OCI-LY7 (cell line): ENCODE measurements at regions not wholly inside any gene's neighbourhood (a gene's known extent, or its start where the extent isn't known, plus 50 kb on each side); places are given as distances from the start of the nearest gene placed in this dataset.

ENCODE experiments used
- BruUV-seq: library from RNA; stranded (reverse); fragments of 400-500 nt; replicated peaks from 2 replicates; lab custom pipeline; 2021; lab: Mats Ljungman, UMichigan
- CTCF ChIA-PET: fragments of 300-600 bp; sonication (Branson Sonifier 250); formaldehyde crosslinking; loops from one replicate; lab custom pipeline; 2022; ENCODE audit warnings: antibody characterized with exemption; ENCODE audit not compliant: unreplicated experiment; lab: Charles Lee
- POLR2A ChIA-PET: fragments of 300-600 bp; sonication (Branson Sonifier 250); formaldehyde crosslinking; loops from one replicate; lab custom pipeline; 2022; ENCODE audit warnings: antibody characterized with exemption; lab: Charles Lee
- DNase-seq: peaks from one replicate; pipeline ENCODE4 v3.0.0-alpha.2; 2015; ENCODE audit warnings: low spot score
- H2AFZ ChIP-seq: fragments of 200-600 bp; sonication (generic), shearing (Covaris generic); 2 replicates; pipeline ENCODE4 v1.6.1; 2014; ENCODE audit warnings: mild to moderate bottlenecking, antibody characterized with exemption, low read length, moderate library complexity
- H3K27ac ChIP-seq: fragments of 200-600 bp; sonication (generic); 2 replicates; pipeline ENCODE4 v1.5.1; 2014; ENCODE audit warnings: mixed run types, low read depth, mild to moderate bottlenecking, moderate library complexity, low read length, inconsistent platforms; ENCODE audit not compliant: poor library complexity, severe bottlenecking
- H3K36me3 ChIP-seq: fragments of 200-600 bp; sonication (generic); 2 replicates; pipeline ENCODE4 v1.6.1; 2014; ENCODE audit warnings: mild to moderate bottlenecking, antibody characterized with exemption, low read length, moderate library complexity, mixed read lengths; ENCODE audit not compliant: insufficient read depth
- H3K4me1 ChIP-seq: fragments of 200-600 bp; sonication (generic); 2 replicates; pipeline ENCODE4 v1.5.1; 2014; ENCODE audit warnings: mild to moderate bottlenecking, low read length; ENCODE audit not compliant: insufficient read depth, poor library complexity, severe bottlenecking
- H3K4me2 ChIP-seq: fragments of 200-600 bp; sonication (generic); 2 replicates; pipeline ENCODE4 v1.6.1; 2014; ENCODE audit warnings: mild to moderate bottlenecking, low read length
- H3K4me3 ChIP-seq: fragments of 200-600 bp; sonication (generic); 2 replicates; pipeline ENCODE4 v1.5.1; 2014; ENCODE audit warnings: mild to moderate bottlenecking, low read depth, low read length; ENCODE audit not compliant: poor library complexity, severe bottlenecking
- H3K79me2 ChIP-seq: fragments of 200-600 bp; sonication (generic); 2 replicates; pipeline ENCODE4 v1.6.1; 2016; ENCODE audit warnings: low read depth, mild to moderate bottlenecking, low read length, moderate library complexity, mixed read lengths; ENCODE audit not compliant: insufficient read depth
- H3K9me2 ChIP-seq: fragments of 200-600 bp; sonication (generic); 2 replicates; pipeline ENCODE4 v1.6.1; 2016; ENCODE audit warnings: mild to moderate bottlenecking, low read length, mixed read lengths; ENCODE audit not compliant: insufficient read depth
- H3K9me3 ChIP-seq: fragments of 200-600 bp; sonication (generic); 2 replicates; pipeline ENCODE4 v1.6.1; 2014; ENCODE audit warnings: mild to moderate bottlenecking, mixed run types, low read length, mixed read lengths
- H4K20me1 ChIP-seq: fragments of 200-600 bp; sonication (generic); 2 replicates; pipeline ENCODE4 v1.6.1; 2014; ENCODE audit warnings: mild to moderate bottlenecking, antibody characterized with exemption, low read length, moderate library complexity, mixed read lengths; ENCODE audit not compliant: insufficient read depth
- CTCF ChIP-seq: fragments of 200-600 bp; sonication (generic); conservative IDR thresholded peaks from 2 replicates; pipeline ENCODE4 v1.5.1; 2014; ENCODE audit warnings: mild to moderate bottlenecking, antibody characterized with exemption, low read length, moderate library complexity, mixed read lengths
- EZH2phosphoT487 ChIP-seq: fragments of 200-600 bp; sonication (generic); IDR thresholded peaks from 2 replicates; pipeline ENCODE4 v1.6.1; 2018; ENCODE audit warnings: low read depth, borderline replicate concordance, mild to moderate bottlenecking, mixed run types, antibody characterized with exemption, low read length, moderate library complexity, mixed read lengths
- intact Hi-C: fragments of 100-400 bp; cut with micrococcal nuclease; formaldehyde crosslinking; loops from one replicate; pipeline ENCODE4 v1.10.0; 2022; ENCODE audit not compliant: unreplicated experiment

- no peak for DNase-seq
- H3K4me3 ChIP-seq = no peak overlapping the region
- no peaks in the 10 kb centered on the region for H3K9me2 ChIP-seq
- no peak overlapping the region for H2AFZ ChIP-seq
- POLR2A ChIA-PET = no interaction called here
- no peaks in the 10 kb centered on the region for H4K20me1 ChIP-seq
- intact Hi-C loops = no loop called here
- H3K27ac ChIP-seq = no peak overlapping the region
- H3K9me3 ChIP-seq = no peaks in the 10 kb centered on the region
- H3K79me2 ChIP-seq = no peaks in the 10 kb centered on the region
- TF ChIP-seq EZH2phosphoT487 (no peak), CTCF (no peak)
- BruUV-seq = no TSS peak
- H3K4me2 ChIP-seq = no peak overlapping the region
- H3K36me3 ChIP-seq = no peaks in the 10 kb centered on the region
- no peaks in the 10 kb centered on the region for H3K4me1 ChIP-seq
- CTCF ChIA-PET = no interaction called here
These were observed 310.3 kb downstream of the GABRG2 start for GRCh38 chr5:162377895-162378294.

GRCh38 chr5:162382839-162383238, 315.3 kb downstream of the GABRG2 start:
- Histone ChIP-seq H3K4me3 (no peak overlapping the region), H3K9me3 (no peaks in the 10 kb centered on the region), H3K27ac (no peak overlapping the region), H3K36me3 (no peaks in the 10 kb centered on the region), H2AFZ (no peak overlapping the region), H3K79me2 (no peaks in the 10 kb centered on the region), H4K20me1 (no peaks in the 10 kb centered on the region), H3K4me2 (no peak overlapping the region), H3K4me1 (no peaks in the 10 kb centered on the region), H3K9me2 (no peaks in the 10 kb centered on the region)
- BruUV-seq = no TSS peak
- intact Hi-C loops = no loop called here
- no peak for DNase-seq
- POLR2A ChIA-PET = no interaction called here
- no peak for TF ChIP-seq CTCF
- no peak for TF ChIP-seq EZH2phosphoT487
- CTCF ChIA-PET = no interaction called here

GRCh38 chr5:162384225-162384624, 316.7 kb downstream of the GABRG2 start:
- Histone ChIP-seq H2AFZ (no peak overlapping the region), H3K4me3 (no peak overlapping the region), H3K27ac (no peak overlapping the region), H3K36me3 (no peaks in the 10 kb centered on the region), H4K20me1 (no peaks in the 10 kb centered on the region), H3K4me1 (no peaks in the 10 kb centered on the region), H3K4me2 (no peak overlapping the region), H3K79me2 (no peaks in the 10 kb centered on the region), H3K9me3 (no peaks in the 10 kb centered on the region), H3K9me2 (no peaks in the 10 kb centered on the region)
- ChIA-PET CTCF (no interaction called here), POLR2A (interaction anchor here (0.6 kb wide), 1 partner anchor 57 kb away, joined by 3 read pairs; no protein-coding TSS in a partner anchor)
- intact Hi-C loops = no loop called here
- TF ChIP-seq EZH2phosphoT487 = no peak
- TF ChIP-seq CTCF = no peak
- BruUV-seq = no TSS peak
- no peak for DNase-seq
